H9 (cell line): ENCODE measurements at regions not wholly inside any gene's neighbourhood (a gene's known extent, or its start where the extent isn't known, plus 50 kb on each side); places are given as distances from the start of the nearest gene placed in this dataset.

Experiments used
- DNase-seq: peaks from one replicate; pipeline ENCODE4 v3.0.0-alpha.2; 2017
- H2AFZ ChIP-seq: one replicate; pipeline ENCODE4 v1.6.1; 2013; ENCODE audit warnings: mild to moderate bottlenecking, low read length, control low read depth, moderate library complexity
- H2AK5ac ChIP-seq: 2 replicates; pipeline ENCODE4 v1.6.1; 2013; ENCODE audit warnings: low read length, control low read depth, mixed read lengths; ENCODE audit not compliant: insufficient read length
- H2BK120ac ChIP-seq: one replicate; pipeline ENCODE4 v1.6.1; 2013; ENCODE audit warnings: low read depth, mild to moderate bottlenecking, low read length, control low read depth, inconsistent platforms; ENCODE audit not compliant: poor library complexity, severe bottlenecking
- H2BK12ac ChIP-seq: 2 replicates; pipeline ENCODE4 v1.6.1; 2013; ENCODE audit warnings: low read length, control low read depth, mixed read lengths, low read depth; ENCODE audit not compliant: insufficient read length
- H2BK15ac ChIP-seq: 2 replicates; pipeline ENCODE4 v1.6.1; 2013; ENCODE audit warnings: low read depth, low read length, control low read depth
- H2BK20ac ChIP-seq: one replicate; pipeline ENCODE4 v1.6.1; 2013; ENCODE audit warnings: low read depth, mild to moderate bottlenecking, low read length, control low read depth, inconsistent platforms; ENCODE audit not compliant: poor library complexity, severe bottlenecking
- H2BK5ac ChIP-seq: 2 replicates; pipeline ENCODE4 v1.6.1; 2013; ENCODE audit warnings: low read length, control low read depth, mixed read lengths; ENCODE audit not compliant: insufficient read length
- H3K14ac ChIP-seq: 2 replicates; pipeline ENCODE4 v1.6.1; 2013; ENCODE audit warnings: low read length, control low read depth; ENCODE audit not compliant: insufficient read depth
- H3K18ac ChIP-seq: 2 replicates; pipeline ENCODE4 v1.6.1; 2013; ENCODE audit warnings: low read depth, mild to moderate bottlenecking, mixed read lengths, low read length, control low read depth; ENCODE audit not compliant: insufficient read length
- H3K23ac ChIP-seq: 2 replicates; pipeline ENCODE4 v1.6.1; 2013; ENCODE audit warnings: low read length, control low read depth, mixed read lengths, low read depth; ENCODE audit not compliant: insufficient read length
- H3K23me2 ChIP-seq: 2 replicates; pipeline ENCODE4 v1.6.1; 2013; ENCODE audit warnings: low read depth, mild to moderate bottlenecking, mixed read lengths, low read length, control low read depth; ENCODE audit not compliant: insufficient read length, poor library complexity, severe bottlenecking
- H3K27ac ChIP-seq: 2 replicates; pipeline ENCODE4 v1.5.1; 2013; ENCODE audit warnings: low read length, control low read depth, mixed read lengths, low read depth; ENCODE audit not compliant: insufficient read length
- H3K27me3 ChIP-seq: 2 replicates; pipeline ENCODE4 v1.6.1; 2013; ENCODE audit warnings: low read length, control low read depth, inconsistent platforms; ENCODE audit not compliant: insufficient read depth
- H3K4ac ChIP-seq: 2 replicates; pipeline ENCODE4 v1.6.1; 2013; ENCODE audit warnings: low read depth, mild to moderate bottlenecking, control low read depth, inconsistent platforms, low read length, moderate library complexity
- H3K4me1 ChIP-seq: 2 replicates; pipeline ENCODE4 v1.6.1; 2013; ENCODE audit warnings: low read length, control low read depth, inconsistent platforms; ENCODE audit not compliant: insufficient read depth
- H3K4me2 ChIP-seq: 2 replicates; pipeline ENCODE4 v1.6.1; 2013; ENCODE audit warnings: low read length, control low read depth, mixed read lengths; ENCODE audit not compliant: insufficient read length, insufficient read depth
- H3K56ac ChIP-seq: 2 replicates; pipeline ENCODE4 v1.6.1; 2013; ENCODE audit warnings: low read depth, mild to moderate bottlenecking, mixed read lengths, low read length, control low read depth; ENCODE audit not compliant: insufficient read length
- H3K79me1 ChIP-seq: 2 replicates; pipeline ENCODE4 v1.6.1; 2013; ENCODE audit warnings: low read depth, mild to moderate bottlenecking, moderate library complexity, low read length, control low read depth, inconsistent platforms; ENCODE audit not compliant: insufficient read depth, poor library complexity, severe bottlenecking
- H3K79me2 ChIP-seq: 2 replicates; pipeline ENCODE4 v1.6.1; 2013; ENCODE audit warnings: low read length, control low read depth, inconsistent platforms; ENCODE audit not compliant: insufficient read depth
- H3K9ac ChIP-seq: 2 replicates; pipeline ENCODE4 v1.6.1; 2013; ENCODE audit warnings: low read length, control low read depth, mixed read lengths; ENCODE audit not compliant: insufficient read length; ENCODE audit errors: extremely low read depth
- H3K9me3 ChIP-seq: one replicate; pipeline ENCODE4 v1.6.1; 2013; ENCODE audit warnings: low read depth, low read length, inconsistent platforms; ENCODE audit not compliant: control insufficient read depth
- H3T11ph ChIP-seq: one replicate; pipeline ENCODE4 v1.6.1; 2013; ENCODE audit warnings: mild to moderate bottlenecking, low read length, control low read depth, inconsistent platforms
- H4K20me1 ChIP-seq: one replicate; pipeline ENCODE4 v1.6.1; 2013; ENCODE audit not compliant: control insufficient read depth, insufficient read length, insufficient read depth
- H4K5ac ChIP-seq: 2 replicates; pipeline ENCODE4 v1.6.1; 2013; ENCODE audit warnings: low read depth, mild to moderate bottlenecking, mixed read lengths, low read length, control low read depth; ENCODE audit not compliant: insufficient read length
- H4K8ac ChIP-seq: replicated peaks from 2 replicates; pipeline ENCODE4 v1.6.1; 2013; ENCODE audit warnings: low read length, control low read depth, mixed read lengths, low read depth; ENCODE audit not compliant: insufficient read length
- H4K91ac ChIP-seq: 2 replicates; pipeline ENCODE4 v1.6.1; 2013; ENCODE audit warnings: low read depth, mild to moderate bottlenecking, moderate library complexity, mixed read lengths, low read length, control low read depth; ENCODE audit not compliant: insufficient read length
- H3K27ac Mint-ChIP-seq, 3 experiments: 2 replicates in 2 of 3; 3 replicates in 1 of 3; pipeline ENCODE4 v1.8.0; 2020 to 2021; ENCODE audit warnings: mixed read lengths in 3 of 3, mild to moderate bottlenecking in 1 of 3, moderate library complexity in 1 of 3
- H3K27me3 Mint-ChIP-seq: 2 replicates; pipeline ENCODE4 v1.8.0; 2021; ENCODE audit warnings: low read depth, mild to moderate bottlenecking, moderate library complexity, mixed read lengths
- H3K36me3 Mint-ChIP-seq, 3 experiments: 2 replicates in 2 of 3; 3 replicates in 1 of 3; pipeline ENCODE4 v1.8.0; 2020 to 2021; ENCODE audit warnings: low read depth in 3 of 3, mixed read lengths in 3 of 3; ENCODE audit not compliant: insufficient read depth in 1 of 3
- H3K4me1 Mint-ChIP-seq, 2 experiments: 2 replicates each; pipeline ENCODE4 v1.8.0; 2020; ENCODE audit warnings: mixed read lengths in 2 of 2
- H3K4me3 Mint-ChIP-seq, 2 experiments: 2 replicates in 1 of 2; 3 replicates in 1 of 2; pipeline ENCODE4 v1.8.0; 2020 to 2021; ENCODE audit warnings: mild to moderate bottlenecking in 2 of 2, mixed read lengths in 2 of 2, moderate library complexity in 1 of 2
- H3K9me3 Mint-ChIP-seq, 2 experiments: 2 replicates in 1 of 2; 3 replicates in 1 of 2; pipeline ENCODE4 v1.8.0; 2020; ENCODE audit warnings: mild to moderate bottlenecking in 2 of 2, mixed read lengths in 2 of 2, moderate library complexity in 1 of 2
- CTCF ChIP-seq: fragments of 200-600 bp; sonication (generic); conservative IDR thresholded peaks from 3 replicates; pipeline ENCODE4 v1.8.0; 2021; ENCODE audit warnings: antibody characterized with exemption, mild to moderate bottlenecking
- WGBS: extraction: QIAGEN DNeasy Blood & Tissue Kit; methylation state at CpG from one replicate; pipeline ENCODE4 v1.1.7; 2013; ENCODE audit warnings: missing lambda C conversion rate, low lambda C conversion rate, mixed read lengths; ENCODE audit not compliant: insufficient read length; ENCODE audit errors: extremely low coverage; 5-methylcytosine and 5-hydroxymethylcytosine counted together

DNA sequence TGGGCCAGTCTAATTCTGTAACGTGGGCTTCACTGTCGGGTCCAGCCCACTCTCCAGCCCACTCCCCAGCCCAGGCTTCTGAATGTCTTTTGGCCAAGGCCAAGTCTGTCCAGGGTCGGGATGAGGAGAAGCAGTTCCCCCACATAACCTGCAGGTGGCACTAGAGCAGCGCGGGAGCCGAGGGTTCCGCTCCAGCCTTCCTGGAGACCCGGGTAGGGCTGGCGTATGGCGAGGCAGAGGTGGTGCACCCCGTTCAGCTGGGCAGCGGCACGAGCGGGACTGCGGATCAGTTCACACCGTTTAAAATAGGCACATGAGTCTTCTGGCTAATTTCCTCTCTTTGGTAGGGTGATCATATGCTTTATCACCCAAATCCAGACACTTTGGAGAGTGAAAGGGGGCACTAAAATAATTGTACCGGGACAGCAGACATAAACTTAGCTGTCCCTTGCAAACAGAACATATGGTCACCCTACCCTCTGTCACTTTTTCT, 185.9 kb downstream of the MSX2 start:
- no peak overlapping the region for H3K18ac ChIP-seq
- H2BK20ac ChIP-seq: no peak overlapping the region
- no peaks in the 10 kb centered on the region for H3K79me2 ChIP-seq
- no peaks in the 10 kb centered on the region for H3K4me1 ChIP-seq
- no peak overlapping the region for H2BK120ac ChIP-seq
- H3K4me2 ChIP-seq: no peak overlapping the region
- H3K14ac ChIP-seq: no peak overlapping the region
- H3K23me2 ChIP-seq: no peaks in the 10 kb centered on the region
- no peak overlapping the region for H3K4ac ChIP-seq
- peaks cover 13% of the 10 kb centered on the region for H3K27me3 Mint-ChIP-seq
- no peak overlapping the region for H3K23ac ChIP-seq
- H2BK15ac ChIP-seq: no peak overlapping the region
- H4K5ac ChIP-seq: no peak overlapping the region
- no peaks in the 10 kb centered on the region for H3K27me3 ChIP-seq
- no peak overlapping the region for H4K8ac ChIP-seq
- no peak overlapping the region for H3T11ph ChIP-seq
- H3K36me3 Mint-ChIP-seq: no peaks in the 10 kb centered on the region
- TF ChIP-seq CTCF: peak; percentile 92
- peaks cover 5 to 14% of the 10 kb centered on the region in 2 experiments for H3K4me1 Mint-ChIP-seq
- no peak overlapping the region for H3K9ac ChIP-seq
- no peak overlapping the region for H2BK12ac ChIP-seq
- DNase-seq: peak; percentile 88
- H2AFZ ChIP-seq: no peak overlapping the region
- H2BK5ac ChIP-seq: no peak overlapping the region
- no peaks in the 10 kb centered on the region for H3K9me3 ChIP-seq
- no peak overlapping the region for H4K91ac ChIP-seq
- no peak overlapping the region for H2AK5ac ChIP-seq
- no peaks in the 10 kb centered on the region for H4K20me1 ChIP-seq
- no peaks in the 10 kb centered on the region for H3K79me1 ChIP-seq
- no peak overlapping the region for H3K27ac Mint-ChIP-seq
- H3K9me3 Mint-ChIP-seq: peaks cover 0 to 6% of the 10 kb centered on the region in 2 experiments; a peak in 3 of 5 replicates
- no peak overlapping the region for H3K4me3 Mint-ChIP-seq
- no peak overlapping the region for H3K56ac ChIP-seq
- no peak overlapping the region for H3K27ac ChIP-seq
- WGBS: no CpG with 5 or more reads among the region's 17 CpGs
